ENCODE measurements at regions not wholly inside any gene's neighbourhood (a gene's known extent, or its start where the extent isn't known, plus 50 kb on each side); places are given as distances from the start of the nearest gene placed in this dataset.

DNA sequence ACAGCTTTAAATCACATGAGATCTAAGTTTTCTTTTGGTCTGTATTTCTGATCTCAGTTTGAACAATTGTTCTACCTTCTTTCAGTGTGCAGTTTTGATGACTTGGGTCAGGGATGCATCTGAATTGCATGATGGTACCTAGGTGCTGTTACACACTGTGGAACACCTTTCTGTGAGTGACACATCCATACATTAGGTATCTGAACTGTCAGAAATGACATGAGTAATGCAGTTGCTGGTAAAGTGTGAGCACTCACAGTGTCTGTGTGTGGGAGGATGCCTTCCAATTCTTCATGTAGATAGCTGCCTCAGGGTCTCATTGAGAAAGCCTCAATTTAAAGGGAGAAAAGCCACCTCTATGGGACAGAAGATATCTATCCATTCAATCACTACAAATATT, 411.9 kb downstream of the PPARGC1A start:
- TF ChIP-seq, protein P1, sequence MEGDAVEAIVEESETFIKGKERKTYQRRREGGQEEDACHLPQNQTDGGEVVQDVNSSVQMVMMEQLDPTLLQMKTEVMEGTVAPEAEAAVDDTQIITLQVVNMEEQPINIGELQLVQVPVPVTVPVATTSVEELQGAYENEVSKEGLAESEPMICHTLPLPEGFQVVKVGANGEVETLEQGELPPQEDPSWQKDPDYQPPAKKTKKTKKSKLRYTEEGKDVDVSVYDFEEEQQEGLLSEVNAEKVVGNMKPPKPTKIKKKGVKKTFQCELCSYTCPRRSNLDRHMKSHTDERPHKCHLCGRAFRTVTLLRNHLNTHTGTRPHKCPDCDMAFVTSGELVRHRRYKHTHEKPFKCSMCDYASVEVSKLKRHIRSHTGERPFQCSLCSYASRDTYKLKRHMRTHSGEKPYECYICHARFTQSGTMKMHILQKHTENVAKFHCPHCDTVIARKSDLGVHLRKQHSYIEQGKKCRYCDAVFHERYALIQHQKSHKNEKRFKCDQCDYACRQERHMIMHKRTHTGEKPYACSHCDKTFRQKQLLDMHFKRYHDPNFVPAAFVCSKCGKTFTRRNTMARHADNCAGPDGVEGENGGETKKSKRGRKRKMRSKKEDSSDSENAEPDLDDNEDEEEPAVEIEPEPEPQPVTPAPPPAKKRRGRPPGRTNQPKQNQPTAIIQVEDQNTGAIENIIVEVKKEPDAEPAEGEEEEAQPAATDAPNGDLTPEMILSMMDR (IDR thresholded peaks at IDR 0.05): no peak
- no peak for TF ChIP-seq POLR2A (IDR thresholded peaks at IDR 0.05)
